HG02981 (cell line): ENCODE measurements at regions not wholly inside any gene's neighbourhood (a gene's known extent, or its start where the extent isn't known, plus 50 kb on each side); places are given as distances from the start of the nearest gene placed in this dataset.
A peak's percentile ranks its signal among the peaks of the same experiment; 100 is the strongest.
"Not testable (repeated sequence)": the region's sequence is repeated elsewhere in the genome, so short reads cannot be mapped to it uniquely, and the experiment has no call there.

Source experiments
- ATAC-seq: cut with Tn5 transposase; IDR thresholded peaks from one replicate; pipeline ENCODE4 v1.9.1; 2021; ENCODE audit warnings: mild to moderate bottlenecking, moderate library complexity; ENCODE audit not compliant: unreplicated experiment

DNA sequence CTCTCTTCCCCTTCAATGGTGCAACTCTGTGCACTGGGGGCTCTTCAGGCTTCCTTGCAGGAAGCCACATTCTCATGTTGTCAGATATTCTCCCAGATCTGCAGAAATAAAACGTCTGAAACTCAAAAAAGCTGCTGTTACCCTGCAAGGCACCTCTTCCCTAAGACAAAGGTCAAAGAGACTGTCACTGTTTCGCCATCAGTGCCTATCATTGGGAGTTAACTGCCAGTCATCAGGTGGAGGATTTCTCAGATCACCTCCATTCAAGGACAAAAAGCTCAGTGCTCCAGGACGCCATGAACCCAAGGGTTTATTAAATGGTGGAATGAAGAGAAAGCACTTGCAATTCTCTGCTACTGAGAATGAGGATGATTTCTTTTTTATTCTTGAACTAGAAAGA lies 144.6 kb upstream of the PALS2 start:
- no peak for ATAC-seq

DNA sequence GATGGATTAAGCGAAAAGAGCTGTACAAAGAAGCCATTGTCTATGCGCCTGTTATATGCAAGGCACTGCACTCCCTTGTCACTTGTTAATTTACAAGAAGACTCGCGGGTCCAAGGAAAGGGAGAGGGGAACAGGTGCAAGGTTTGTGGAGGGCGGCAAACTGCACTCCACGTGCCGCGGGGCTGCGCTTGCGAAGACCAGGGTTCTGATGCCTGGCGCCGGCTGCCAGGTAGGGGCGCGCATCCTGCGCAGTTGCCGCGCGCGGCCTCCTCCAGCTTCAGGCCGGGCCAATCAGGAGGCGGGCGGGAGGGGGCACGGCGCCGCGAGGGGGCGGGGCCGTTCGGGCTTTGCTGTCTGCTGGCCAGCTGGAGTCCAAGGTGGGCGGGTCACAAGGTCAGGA lies 140.6 kb upstream of the PALS2 start:
- ATAC-seq, result no peak

DNA sequence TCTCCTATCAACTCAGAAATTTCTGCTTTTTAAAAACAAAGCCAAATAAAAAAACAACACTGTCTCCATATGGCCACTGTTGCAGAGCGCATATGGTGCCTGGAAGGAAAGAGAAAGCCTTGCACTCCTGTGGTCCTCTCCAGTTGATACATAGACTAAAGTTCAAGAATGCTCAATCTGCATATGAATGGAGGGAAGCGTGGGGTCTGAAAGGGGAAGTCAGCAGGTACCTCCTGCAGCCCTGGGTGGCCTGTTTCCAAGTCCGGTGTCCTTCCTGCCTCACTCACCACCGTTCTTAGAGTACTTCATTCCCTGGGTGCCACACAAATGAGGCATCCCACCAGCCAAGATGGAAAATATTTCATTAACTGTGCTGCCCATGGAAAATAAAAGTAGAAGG lies 138.3 kb upstream of the PALS2 start:
- ATAC-seq, result no peak

DNA sequence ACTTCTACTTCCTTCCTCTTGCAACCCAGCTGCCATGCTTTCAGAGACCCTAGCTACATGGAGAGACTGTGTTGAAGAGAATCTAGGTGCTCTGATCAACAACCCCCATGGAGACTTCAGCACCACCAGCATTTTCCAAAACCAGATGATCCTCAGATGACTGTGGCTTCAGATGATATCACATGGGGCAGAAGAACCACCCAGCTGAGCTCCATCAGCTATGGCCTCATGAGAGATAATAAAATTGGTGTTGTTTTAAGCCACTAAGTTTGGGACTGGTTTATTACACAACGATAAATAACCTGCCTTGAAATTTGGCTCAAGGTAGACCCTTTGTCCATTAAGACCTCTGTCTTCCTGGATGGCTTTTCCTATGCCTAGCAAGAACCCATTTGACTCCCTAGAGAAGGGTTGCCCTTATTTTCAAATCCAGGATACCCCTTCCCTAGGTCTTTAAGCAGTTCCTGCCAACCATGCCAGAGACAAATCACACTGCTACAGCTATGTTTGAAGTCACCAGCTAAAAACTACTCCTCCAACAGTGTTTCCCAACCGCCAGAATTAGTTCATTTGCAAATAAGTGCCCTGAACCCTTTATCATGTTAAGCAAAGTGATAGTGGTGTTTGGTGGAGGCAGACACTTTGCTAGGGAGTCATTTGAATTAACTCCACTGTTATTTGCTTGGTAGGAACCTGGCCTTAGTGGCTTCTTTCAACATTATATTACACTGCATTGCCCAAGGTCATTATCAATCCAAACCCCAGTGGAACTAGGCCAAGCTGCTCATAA lies 136.9 kb upstream of the PALS2 start:
- no peak for ATAC-seq

DNA sequence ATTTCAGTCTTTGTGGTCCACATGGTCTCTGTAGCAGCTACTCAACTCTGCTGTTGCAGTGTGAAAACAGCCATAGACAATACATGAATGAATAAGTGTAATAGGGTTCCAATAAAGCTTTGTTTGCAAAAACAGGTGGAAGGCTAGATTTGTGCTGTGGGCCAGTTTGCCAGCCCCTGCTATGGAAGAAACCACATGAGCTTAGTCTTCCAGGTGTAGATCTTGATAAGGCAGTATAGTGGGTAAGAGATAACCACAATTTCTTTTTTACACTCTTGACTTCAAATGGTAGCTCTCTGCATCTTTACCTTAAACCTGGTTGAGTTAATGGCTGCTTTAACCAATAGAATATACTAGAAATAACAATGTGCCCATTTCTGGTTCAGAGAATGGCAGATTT lies 135.0 kb upstream of the PALS2 start:
- no peak for ATAC-seq

DNA sequence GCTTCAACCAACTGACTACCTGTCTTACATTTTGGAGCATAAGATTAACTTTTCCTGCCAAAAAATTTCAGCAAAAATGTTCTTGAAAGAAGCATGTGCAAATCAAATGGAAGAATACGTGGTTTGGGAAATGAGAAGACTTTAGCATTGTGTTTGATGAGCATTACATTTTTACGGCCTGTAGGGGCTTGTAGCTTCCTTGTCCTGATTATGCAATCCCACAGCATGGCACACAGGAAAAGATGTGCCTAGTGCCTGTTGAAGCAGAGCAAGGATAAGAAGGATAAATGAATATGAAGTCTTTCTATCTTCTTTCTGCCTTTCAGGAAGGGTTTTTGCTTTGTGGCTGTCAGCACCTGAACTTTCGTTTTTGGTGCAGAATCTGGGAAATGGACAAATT lies 134.1 kb upstream of the PALS2 start:
- not testable (repeated sequence) for ATAC-seq

DNA sequence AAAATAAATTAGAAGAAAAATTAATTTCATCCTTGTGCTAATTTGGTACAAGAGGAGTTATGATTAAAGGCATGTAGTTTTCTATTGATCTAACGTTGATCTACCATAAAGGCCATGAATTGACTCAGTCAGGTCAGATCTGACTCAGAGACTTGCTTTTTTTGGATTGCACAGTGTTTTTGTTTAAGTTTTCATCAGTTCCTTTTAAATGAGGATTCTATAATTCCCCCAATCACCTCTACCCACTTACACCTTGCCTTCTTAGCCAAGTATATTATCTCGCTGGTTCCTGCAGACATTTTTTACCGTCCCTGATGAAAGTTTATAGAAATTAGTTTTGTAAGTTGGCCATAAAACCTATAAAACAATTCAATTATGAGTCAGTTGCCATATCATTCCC lies 132.4 kb upstream of the PALS2 start:
- no peak for ATAC-seq

DNA sequence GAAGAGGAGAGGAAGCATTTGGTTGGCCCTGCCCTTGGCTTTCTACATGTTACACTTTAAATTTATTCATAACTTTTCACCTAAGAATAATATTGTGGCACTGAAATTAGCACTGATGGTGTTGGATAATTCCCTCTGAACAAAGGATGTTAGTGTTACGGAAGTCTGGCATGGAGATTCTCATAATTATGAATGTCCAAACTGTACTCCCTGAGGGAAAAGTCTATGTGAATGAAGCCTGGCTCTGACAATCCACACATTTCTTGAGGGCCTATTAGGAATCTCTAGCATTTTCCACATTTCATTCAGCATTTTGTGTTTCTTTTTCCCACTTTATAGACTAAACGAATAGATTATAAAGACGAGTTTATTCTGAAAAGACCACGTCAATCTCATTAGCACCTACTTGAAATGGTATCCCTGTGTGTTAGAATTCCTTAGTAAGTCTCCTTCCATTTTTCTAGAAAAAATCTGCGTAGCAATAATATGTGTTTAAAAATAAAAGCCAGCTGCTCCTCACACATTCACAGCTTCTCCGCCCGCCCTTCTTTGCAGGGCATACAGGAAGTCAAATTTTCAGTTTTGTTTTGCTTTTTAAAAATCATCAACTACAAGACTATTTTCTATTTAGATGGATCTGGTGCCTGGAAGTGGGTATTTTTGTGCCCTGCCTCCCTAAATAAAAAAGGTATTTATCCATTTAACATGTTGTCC lies 131.8 kb upstream of the PALS2 start:
- no peak for ATAC-seq

DNA sequence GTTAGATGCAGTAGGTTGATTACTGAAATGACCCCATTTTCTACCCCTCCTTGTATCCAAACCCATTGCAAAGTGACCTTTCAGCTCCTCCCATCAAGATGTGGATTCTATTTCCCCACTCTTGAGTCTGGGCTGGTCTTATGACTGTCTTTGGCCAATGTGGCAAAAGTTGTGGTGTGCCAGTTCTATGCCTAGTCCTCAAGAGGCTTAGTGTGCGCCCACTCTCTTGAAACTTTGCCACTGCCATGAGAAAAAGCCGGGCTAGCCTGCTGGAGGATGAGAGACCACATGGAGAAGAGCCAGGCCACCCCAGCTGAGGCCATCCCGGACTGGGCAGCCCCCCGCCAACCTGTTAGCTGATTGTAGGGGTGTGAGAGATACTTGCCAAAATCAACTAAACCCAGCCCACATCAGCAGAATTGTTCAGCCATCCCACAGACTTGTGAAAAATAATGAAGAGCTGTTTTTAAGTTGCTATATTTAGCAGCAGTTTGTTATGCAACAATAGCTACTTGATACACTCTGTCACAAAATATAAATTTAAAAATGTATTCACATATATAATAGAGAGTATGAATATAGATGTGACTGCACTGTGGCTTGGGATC lies 131.0 kb upstream of the PALS2 start:
- ATAC-seq, result no peak

DNA sequence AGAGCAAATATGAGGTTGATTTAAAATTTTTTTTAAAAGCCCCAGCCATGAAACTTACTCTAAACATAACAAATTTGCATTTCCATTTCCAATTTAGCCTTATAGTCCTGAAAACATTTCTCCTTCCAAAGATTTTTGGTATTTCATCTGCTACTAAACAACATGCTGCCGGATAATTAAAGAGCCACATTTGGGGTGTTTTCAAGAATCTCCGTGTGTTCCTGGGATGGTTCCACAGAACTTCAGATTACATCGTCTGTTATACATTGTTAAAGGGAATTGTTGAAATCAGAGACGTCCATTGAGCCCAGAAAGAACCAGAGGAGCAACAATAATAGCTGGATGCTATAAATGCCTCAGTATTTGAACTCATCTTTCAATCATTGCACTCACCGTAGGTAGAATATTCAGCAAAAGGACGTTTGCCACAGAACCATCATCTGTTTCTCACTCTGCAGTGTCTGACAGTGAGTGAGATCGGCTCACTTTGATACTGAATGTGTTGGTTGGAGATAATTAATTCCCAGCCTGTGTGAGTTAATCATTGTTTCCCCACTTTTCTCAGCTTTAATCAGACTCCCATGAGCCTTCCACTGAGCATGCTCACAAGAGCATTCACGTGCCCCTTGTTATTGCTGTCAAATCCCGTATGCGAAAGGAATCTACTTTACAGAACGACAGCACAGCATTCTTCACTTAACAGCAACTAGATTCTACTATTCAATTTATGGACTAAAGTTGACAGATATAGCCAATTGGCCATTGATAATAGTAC lies 128.4 kb upstream of the PALS2 start:
- no peak for ATAC-seq

DNA sequence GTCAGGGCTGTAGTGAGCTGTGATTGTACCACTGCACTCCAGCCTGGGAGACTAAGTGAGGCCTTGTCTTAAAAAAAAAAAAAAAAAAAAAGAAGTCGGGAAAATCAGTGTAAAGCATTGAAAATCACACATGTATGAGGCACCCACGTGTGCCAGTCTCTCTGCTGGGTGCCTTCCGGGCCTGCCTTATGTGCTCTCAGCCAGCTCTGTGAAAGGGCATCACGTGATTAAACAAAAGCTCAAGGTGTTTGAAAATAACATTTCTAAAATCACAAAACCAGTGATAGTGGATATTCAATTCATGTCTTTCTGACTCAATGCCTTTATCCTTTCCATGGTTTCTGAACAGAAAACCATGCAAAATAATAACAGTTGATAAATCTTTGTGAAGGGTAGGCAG lies 125.2 kb upstream of the PALS2 start:
- no peak for ATAC-seq

DNA sequence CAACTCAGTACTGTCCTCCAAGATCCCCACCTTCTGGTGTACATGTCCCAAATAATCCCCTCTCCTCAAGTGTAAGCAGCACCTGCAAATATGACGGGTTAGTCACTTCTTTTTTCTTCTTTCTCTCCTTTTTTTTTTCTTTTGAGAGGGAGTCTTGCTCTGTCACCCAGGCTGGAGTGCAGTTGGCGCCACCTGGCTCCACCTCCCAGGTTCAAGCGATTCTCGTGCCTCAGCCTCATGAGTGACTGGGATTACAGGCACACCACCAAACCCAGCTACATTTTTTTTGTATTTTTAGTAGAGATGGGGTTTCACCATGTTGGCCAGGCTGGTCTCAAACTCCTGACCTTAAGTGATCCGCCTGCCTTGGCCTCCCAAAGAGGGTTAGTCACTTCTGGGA lies 123.8 kb upstream of the PALS2 start:
- ATAC-seq, result not testable (repeated sequence)

DNA sequence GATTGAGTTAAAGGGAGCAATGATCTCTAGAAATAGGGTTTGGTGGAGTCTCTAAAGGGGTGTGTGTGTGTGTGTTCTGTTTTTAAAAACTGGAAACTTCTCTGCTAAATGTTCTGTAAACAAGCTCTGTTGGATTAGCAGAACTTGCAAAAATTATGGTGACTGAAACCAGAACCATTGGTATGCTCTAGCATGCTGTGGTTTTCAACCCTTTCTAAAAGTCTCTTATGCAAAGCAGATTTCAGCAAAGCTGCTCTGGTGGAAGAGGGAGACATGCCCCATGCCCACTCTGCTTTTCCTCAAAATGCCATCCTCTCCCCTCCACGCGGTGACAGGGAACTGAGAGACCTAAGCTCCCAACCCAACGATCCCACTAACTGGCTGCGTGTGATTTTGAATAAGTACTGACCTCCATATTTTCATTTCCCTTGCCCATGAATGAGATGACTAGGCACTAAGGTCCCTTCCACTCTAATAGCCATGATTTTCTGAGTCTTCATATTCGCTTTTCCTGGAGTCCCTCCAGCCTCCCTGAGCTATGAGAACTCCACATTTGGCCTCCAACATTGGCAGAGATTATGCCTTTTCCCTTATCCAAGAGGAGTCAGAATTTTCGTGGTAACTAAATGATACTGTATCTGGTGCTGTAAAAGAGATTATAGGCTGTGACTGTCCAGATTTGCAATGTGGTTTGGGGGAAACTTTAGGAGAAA lies 117.3 kb upstream of the PALS2 start:
- peak; percentile 63 for ATAC-seq

DNA sequence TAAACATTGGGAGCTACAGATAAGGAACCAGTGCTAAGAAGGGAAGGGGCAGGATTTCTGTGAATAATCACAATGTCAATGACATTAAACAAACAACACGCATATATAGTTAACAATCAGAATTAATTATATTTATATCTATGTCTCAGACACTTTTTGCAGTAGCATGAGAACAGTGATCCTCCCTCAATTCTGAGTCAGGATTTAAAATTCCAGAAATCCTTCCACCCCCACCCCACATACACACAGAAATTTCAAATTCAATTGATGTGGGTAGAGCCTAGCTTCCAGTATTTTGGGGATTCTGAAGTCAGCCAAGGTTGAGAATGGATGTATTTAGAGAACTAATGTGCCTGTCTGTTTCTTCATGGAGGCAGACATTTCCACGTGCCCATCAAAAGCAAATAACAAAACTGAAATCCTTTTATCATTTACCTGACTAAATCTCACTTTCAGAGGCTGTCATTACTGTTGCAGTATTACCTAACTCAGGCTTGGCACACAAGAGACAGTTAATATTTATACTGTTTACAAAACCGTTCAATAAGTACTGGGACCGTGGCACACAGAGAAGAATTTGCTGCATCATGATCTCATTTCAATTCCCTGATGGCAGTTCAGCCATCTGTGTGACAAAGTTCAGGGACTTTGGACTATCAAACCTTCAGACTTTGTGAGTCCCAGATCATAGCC lies 116.6 kb upstream of the PALS2 start:
- ATAC-seq, result peak; percentile 78

DNA sequence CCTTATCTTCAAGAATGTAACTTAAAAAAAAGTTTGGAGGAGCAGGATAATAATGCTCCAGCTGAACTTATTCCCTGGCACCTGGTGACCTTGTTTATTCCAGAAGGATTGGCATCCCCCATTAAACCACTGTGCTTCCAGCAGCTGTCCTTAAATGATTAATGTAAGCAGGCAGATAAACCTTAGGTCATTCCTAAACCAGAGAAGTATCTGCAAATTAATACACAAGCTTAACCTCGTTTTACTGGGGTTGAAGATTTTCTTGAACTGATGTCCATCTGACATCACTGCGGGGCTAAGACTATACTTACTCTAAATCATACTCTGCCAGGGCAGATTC lies 116.1 kb upstream of the PALS2 start:
- no peak for ATAC-seq

DNA sequence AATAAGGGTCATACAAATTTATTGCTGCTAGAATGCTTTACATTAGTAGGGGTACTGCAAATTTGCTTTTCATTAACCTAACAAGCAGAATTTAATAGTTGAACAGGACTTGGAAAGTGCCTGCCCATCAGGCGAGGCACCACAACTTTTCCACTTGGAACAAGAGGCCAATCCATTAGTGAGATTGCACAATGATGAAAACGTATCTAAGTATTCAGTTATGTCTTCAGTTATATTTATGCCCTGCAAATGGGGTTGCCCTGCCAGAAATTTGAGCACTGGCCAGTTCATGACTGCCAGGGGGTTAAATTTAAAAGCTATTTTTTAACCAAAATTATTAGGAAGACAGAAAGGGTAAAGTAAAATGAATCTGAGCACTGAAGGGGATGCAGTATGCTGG lies 111.1 kb upstream of the PALS2 start:
- no peak for ATAC-seq

DNA sequence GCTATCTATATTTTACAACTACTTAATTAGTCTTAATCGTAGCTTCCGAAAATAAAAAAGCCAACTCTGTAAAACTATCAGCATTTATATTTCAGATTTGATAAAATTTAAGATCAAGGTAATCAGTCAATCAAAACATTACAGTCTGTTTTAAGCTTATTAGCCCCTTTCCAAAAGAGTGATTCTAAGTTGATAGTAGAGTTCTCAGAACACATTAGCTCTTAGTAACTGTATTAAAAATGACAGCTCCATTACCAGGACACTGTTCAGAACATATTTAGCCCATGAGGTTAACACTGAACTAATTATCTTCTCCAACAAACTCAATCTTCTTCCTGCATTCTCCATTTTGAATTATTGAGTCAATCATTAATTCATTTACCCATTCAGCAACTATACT lies 110.3 kb upstream of the PALS2 start:
- ATAC-seq, result no peak

DNA sequence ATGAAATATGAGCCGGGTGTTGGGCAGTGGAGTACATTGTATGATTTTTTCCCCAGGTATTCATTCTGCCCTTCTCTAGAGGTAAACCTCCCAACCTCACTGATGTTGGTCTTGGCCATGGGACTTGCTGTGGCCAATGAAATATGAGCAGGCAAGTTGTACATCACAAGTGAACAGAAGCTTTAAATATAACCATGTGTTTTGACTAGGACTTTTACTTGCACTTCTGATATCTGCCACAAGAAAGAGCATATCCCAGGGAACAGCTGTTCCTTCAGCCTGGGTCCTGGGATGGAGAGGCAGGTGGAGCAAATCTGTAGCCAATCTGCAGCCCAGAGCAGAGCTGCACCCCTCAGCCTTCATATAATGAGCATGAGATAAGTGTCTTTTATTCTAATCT lies 109.8 kb upstream of the PALS2 start:
- no peak for ATAC-seq

DNA sequence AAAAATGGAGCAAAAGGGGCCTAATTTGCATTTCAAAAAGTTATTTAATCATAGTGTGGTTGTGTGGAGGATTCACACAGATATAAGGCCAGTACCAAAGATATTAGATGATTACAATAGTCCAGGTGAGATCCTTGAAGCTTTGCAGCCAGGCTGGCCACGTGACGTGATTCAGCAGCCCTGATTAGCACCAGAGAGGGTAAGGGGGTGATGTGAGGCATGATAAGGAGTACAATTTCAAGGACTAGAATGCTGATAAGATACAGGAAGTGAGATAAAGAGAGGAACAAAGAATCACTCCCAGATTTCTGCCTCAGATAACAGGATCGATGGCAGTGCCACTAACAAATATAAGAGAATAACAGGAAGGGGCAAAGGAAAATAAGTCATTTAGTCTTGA lies 108.4 kb upstream of the PALS2 start:
- ATAC-seq, result no peak

DNA sequence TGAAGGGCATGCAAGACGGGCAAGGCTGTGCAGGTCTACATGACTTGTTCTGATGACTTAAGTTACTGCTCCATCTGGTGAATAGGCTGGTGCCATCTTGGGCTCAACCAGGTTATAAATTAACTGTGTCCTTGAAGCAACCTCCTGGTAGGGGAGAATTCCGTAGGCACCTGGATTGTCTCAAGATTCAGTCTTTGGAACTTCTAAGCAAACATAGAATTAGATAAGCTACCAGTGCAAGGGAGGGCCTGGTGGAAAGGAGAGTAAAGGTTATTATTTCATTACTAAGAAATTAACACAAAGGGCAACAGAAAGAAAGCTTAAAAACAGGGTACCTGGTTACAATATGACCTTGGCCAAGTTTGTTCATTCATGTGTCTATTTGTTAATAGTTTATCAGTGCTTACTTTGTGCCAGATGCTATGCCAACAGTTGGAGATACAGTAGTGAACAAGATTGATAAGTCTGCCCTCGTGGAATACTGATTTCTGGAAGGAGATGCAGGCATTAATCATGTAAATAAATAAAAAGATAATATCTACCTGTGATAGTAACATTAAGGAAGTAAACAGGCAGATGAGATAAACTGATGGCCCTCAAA lies 107.0 kb upstream of the PALS2 start:
- ATAC-seq, result no peak
